IMR-90 (cell line): ENCODE measurements at regions not wholly inside any gene's neighbourhood (a gene's known extent, or its start where the extent isn't known, plus 50 kb on each side); places are given as distances from the start of the nearest gene placed in this dataset.

Experiments
- ATAC-seq: fragments of 200-7000 bp; cut with Tn5 transposase; 2 replicates; pipeline ENCODE4 v1.9.1; 2020; ENCODE audit warnings: low read depth, mild to moderate bottlenecking, moderate library complexity
- BruUV-seq: library from RNA; stranded (reverse); fragments of 400-500 nt; replicated peaks from 2 replicates; lab custom pipeline; 2021; lab: Mats Ljungman, UMichigan
- CTCF ChIA-PET: fragments of 300-600 bp; formaldehyde crosslinking; extraction: SDS; loops from one replicate; lab custom pipeline; 2021; ENCODE audit warnings: antibody characterized with exemption; lab: Yijun Ruan, JAX
- POLR2A ChIA-PET: fragments of 300-600 bp; sonication (Branson Sonifier 250); formaldehyde crosslinking; loops from one replicate; lab custom pipeline; 2022; ENCODE audit warnings: antibody characterized with exemption; ENCODE audit not compliant: unreplicated experiment; lab: Charles Lee
- DNase-seq: peaks from one replicate; pipeline ENCODE4 v3.0.0; 2013
- H2AFZ ChIP-seq: replicated peaks from 2 replicates; pipeline ENCODE3; 2013; ENCODE audit warnings: low read length, mild to moderate bottlenecking; ENCODE audit not compliant: poor library complexity
- H2AK5ac ChIP-seq: 2 replicates; pipeline ENCODE4 v1.6.1; 2013; ENCODE audit warnings: low read depth, low read length, inconsistent platforms
- H2AK9ac ChIP-seq: replicated peaks from 2 replicates; pipeline ENCODE3; 2013; ENCODE audit warnings: mild to moderate bottlenecking, low read depth, low read length, moderate library complexity; ENCODE audit not compliant: poor library complexity
- H2BK120ac ChIP-seq: 2 replicates; pipeline ENCODE4 v1.6.1; 2013; ENCODE audit warnings: low read depth, low read length, inconsistent platforms
- H2BK15ac ChIP-seq: 3 replicates; pipeline ENCODE4 v1.6.1; 2013; ENCODE audit warnings: low read depth, low read length, inconsistent platforms
- H2BK20ac ChIP-seq: 2 replicates; pipeline ENCODE4 v1.6.1; 2013; ENCODE audit warnings: low read depth, mild to moderate bottlenecking, inconsistent platforms, low read length, moderate library complexity
- H2BK5ac ChIP-seq: 2 replicates; pipeline ENCODE4 v1.6.1; 2013; ENCODE audit warnings: mild to moderate bottlenecking, low read depth, low read length, inconsistent platforms; ENCODE audit not compliant: poor library complexity, severe bottlenecking
- H3K14ac ChIP-seq: replicated peaks from 2 replicates; pipeline ENCODE4 v1.6.1; 2013; ENCODE audit warnings: low read depth, low read length, inconsistent platforms
- H3K18ac ChIP-seq: 2 replicates; pipeline ENCODE4 v1.6.1; 2013; ENCODE audit warnings: low read depth, low read length, control low read depth
- H3K23ac ChIP-seq: 2 replicates; pipeline ENCODE4 v1.6.1; 2013; ENCODE audit warnings: low read depth, low read length, inconsistent platforms
- H3K27ac ChIP-seq: 2 replicates; pipeline ENCODE4 v1.5.1; 2013; ENCODE audit warnings: mild to moderate bottlenecking, control low read depth, low read length; ENCODE audit not compliant: insufficient read depth
- H3K27me3 ChIP-seq: 2 replicates; pipeline ENCODE4 v1.6.1; 2013; ENCODE audit warnings: low read length; ENCODE audit not compliant: control insufficient read depth, insufficient read depth
- H3K36me3 ChIP-seq: 2 replicates; pipeline ENCODE4 v1.6.1; 2013; ENCODE audit warnings: low read length, mixed read lengths; ENCODE audit not compliant: control insufficient read depth, insufficient read depth
- H3K4ac ChIP-seq: 2 replicates; pipeline ENCODE4 v1.6.1; 2013; ENCODE audit warnings: low read depth, low read length, inconsistent platforms
- H3K4me1 ChIP-seq: 2 replicates; pipeline ENCODE4 v1.6.1; 2013; ENCODE audit warnings: low read length, mixed read lengths; ENCODE audit not compliant: control insufficient read depth, insufficient read depth
- H3K4me2 ChIP-seq: 2 replicates; pipeline ENCODE4 v1.6.1; 2013; ENCODE audit warnings: low read depth, mild to moderate bottlenecking, control low read depth, low read length, moderate library complexity
- H3K4me3 ChIP-seq: 2 replicates; pipeline ENCODE4 v1.5.1; 2013; ENCODE audit warnings: low read depth, mild to moderate bottlenecking, control low read depth, low read length, moderate library complexity; ENCODE audit not compliant: insufficient read depth
- H3K56ac ChIP-seq: 2 replicates; pipeline ENCODE4 v1.6.1; 2013; ENCODE audit warnings: low read length, inconsistent platforms; ENCODE audit not compliant: insufficient read depth; ENCODE audit errors: extremely low read depth
- H3K79me1 ChIP-seq, 2 experiments: 2 replicates each; pipeline ENCODE4 v1.6.1; 2013; ENCODE audit warnings: low read length in 2 of 2, inconsistent platforms in 1 of 2, low read depth in 1 of 2
- H3K9ac ChIP-seq: 2 replicates; pipeline ENCODE4 v1.6.1; 2013; ENCODE audit warnings: low read depth, low read length, control low read depth
- H3K9me1 ChIP-seq: 2 replicates; pipeline ENCODE4 v1.6.1; 2013; ENCODE audit warnings: low read length, inconsistent platforms; ENCODE audit not compliant: insufficient read depth
- H3K9me3 ChIP-seq: 2 replicates; pipeline ENCODE4 v1.6.1; 2013; ENCODE audit warnings: low read length; ENCODE audit not compliant: control insufficient read depth, insufficient read depth
- H4K20me1 ChIP-seq: 2 replicates; pipeline ENCODE4 v1.6.1; 2013; ENCODE audit warnings: low read length, inconsistent platforms; ENCODE audit not compliant: insufficient read depth
- H4K5ac ChIP-seq: 2 replicates; pipeline ENCODE4 v1.6.1; 2013; ENCODE audit warnings: mild to moderate bottlenecking, low read depth, low read length, control low read depth
- H4K8ac ChIP-seq, 2 experiments: 2 replicates each; pipeline ENCODE4 v1.6.1; 2013; ENCODE audit warnings: low read depth in 2 of 2, low read length in 2 of 2, control low read depth in 1 of 2, inconsistent platforms in 1 of 2
- H4K91ac ChIP-seq: 2 replicates; pipeline ENCODE4 v1.6.1; 2013; ENCODE audit warnings: low read depth, low read length, inconsistent platforms; ENCODE audit not compliant: insufficient read depth
- SMC3 ChIP-seq: fragments of 150-350 bp; IDR thresholded peaks from 2 replicates; pipeline ENCODE4 v1.6.1; 2016; ENCODE audit warnings: low read depth, mild to moderate bottlenecking, antibody characterized with exemption, low read length, moderate library complexity
- WGBS, 2 experiments: methylation state at CpG; one replicate each; pipeline versions ENCODE4 v1.1.5 to v1.1.7; 2013; ENCODE audit warnings: missing lambda C conversion rate in 2 of 2; ENCODE audit not compliant: insufficient read length in 1 of 2; ENCODE audit errors: extremely low coverage in 2 of 2; 5-methylcytosine and 5-hydroxymethylcytosine counted together
- dilution Hi-C: fragments of 300-500 bp; cut with HindIII; formaldehyde crosslinking; loops from one replicate; pipeline ENCODE4 v1.14.3; 2018; ENCODE audit warnings: low sequenced_read_pairs; ENCODE audit not compliant: unreplicated experiment
- in situ Hi-C: fragments of 300-500 bp; cut with MboI; formaldehyde crosslinking; loops from 3 replicates; pipeline ENCODE4 v1.14.3; 2019; ENCODE audit warnings: low sequenced_read_pairs, inconsistent platforms, mixed read lengths
- intact Hi-C: fragments of 100-400 bp; cut with micrococcal nuclease; formaldehyde crosslinking; loops from 2 replicates; pipeline ENCODE4 v1.10.0; 2022

- Histone ChIP-seq H3K18ac (peak overlapping the region; percentile 48), H3K4me2 (no peak overlapping the region), H3K4me3 (no peak overlapping the region), H3K9ac (no peak overlapping the region), H3K4ac (peak overlapping the region; percentile 51), H2BK5ac (no peak overlapping the region), H3K23ac (no peak overlapping the region), H2BK15ac (no peak overlapping the region), H3K56ac (no peak overlapping the region), H2BK20ac (peak overlapping the region; percentile 76), H2AK9ac (no peak overlapping the region), H4K5ac (peak overlapping the region; percentile 9), H3K9me1 (no peaks in the 10 kb centered on the region), H3K9me3 (no peaks in the 10 kb centered on the region), H4K8ac (peak overlapping the region in 1 of 2 experiments; percentile 59; a peak in 2 of 4 replicates), H2BK120ac (peak overlapping the region; percentile 69), H3K79me1 (no peaks in the 10 kb centered on the region), H3K27me3 (no peaks in the 10 kb centered on the region), H3K36me3 (no peaks in the 10 kb centered on the region), H2AK5ac (no peak overlapping the region; the same call in 1 of the 2 replicates), H3K4me1 (no peaks in the 10 kb centered on the region; the same call in 1 of the 2 replicates), H4K91ac (0 out of 2 replicates have a peak overlapping the region, but pooled peaks have one; percentile 39), H4K20me1 (no peaks in the 10 kb centered on the region), H3K14ac (peak overlapping the region; percentile 48), H3K27ac (no peak overlapping the region), H2AFZ (peak overlapping the region; percentile 28)
- ChIA-PET CTCF (no interaction called here), POLR2A (no interaction called here)
- DNase-seq: no peak
- WGBS, 2 experiments: no CpG with 5 or more reads among the region's 3 CpGs
- ATAC-seq: no peak
- dilution Hi-C loops (no loop called here), intact Hi-C loops (no loop called here), in situ Hi-C loops (no loop called here)
- no TSS peak for BruUV-seq
- no peak for TF ChIP-seq SMC3
Measured at GRCh38 chr1:218600968-218601367, 255.8 kb downstream of the TGFB2 start.
